A673 (cell line): ENCODE measurements at regions not wholly inside any gene's neighbourhood (a gene's known extent, or its start where the extent isn't known, plus 50 kb on each side); places are given as distances from the start of the nearest gene placed in this dataset.

Experiments
- BruUV-seq: library from RNA; stranded (reverse); fragments of 400-500 nt; replicated peaks from 2 replicates; lab custom pipeline; 2021; lab: Mats Ljungman, UMichigan
- CTCF ChIA-PET: fragments of 300-600 bp; sonication (Branson Sonifier 250); formaldehyde crosslinking; loops from one replicate; lab custom pipeline; 2022; ENCODE audit warnings: antibody characterized with exemption; lab: Charles Lee
- POLR2A ChIA-PET: fragments of 300-600 bp; sonication (Branson Sonifier 250); formaldehyde crosslinking; loops from one replicate; lab custom pipeline; 2022; ENCODE audit warnings: antibody characterized with exemption; ENCODE audit not compliant: low non-redundant PET; lab: Charles Lee
- DNase-seq: peaks from one replicate; pipeline ENCODE4 v3.0.0-alpha.2; 2015; ENCODE audit warnings: low spot score
- H3K27ac ChIP-seq: fragments of 200-600 bp; sonication (generic); 2 replicates; pipeline ENCODE4 v1.5.1; 2016; ENCODE audit warnings: mixed run types, low read depth, mild to moderate bottlenecking, mixed read lengths, antibody characterized with exemption, low read length; ENCODE audit not compliant: poor library complexity, severe bottlenecking
- H3K27me3 ChIP-seq: fragments of 200-600 bp; sonication (generic); replicated peaks from 2 replicates; pipeline ENCODE4 v1.6.1; 2017; ENCODE audit warnings: mixed run types, low read depth, mild to moderate bottlenecking, mixed read lengths, antibody characterized with exemption, low read length; ENCODE audit not compliant: insufficient read depth, poor library complexity
- H3K36me3 ChIP-seq: fragments of 200-600 bp; sonication (generic); 2 replicates; pipeline ENCODE4 v1.6.1; 2016; ENCODE audit warnings: mixed run types, mild to moderate bottlenecking, mixed read lengths, antibody characterized with exemption, low read length; ENCODE audit not compliant: insufficient read depth, poor library complexity, severe bottlenecking
- H3K4me1 ChIP-seq: fragments of 200-600 bp; sonication (generic); 2 replicates; pipeline ENCODE4 v1.6.1; 2017; ENCODE audit warnings: mixed run types, mild to moderate bottlenecking, mixed read lengths, antibody characterized with exemption, low read length; ENCODE audit not compliant: insufficient read depth, poor library complexity, severe bottlenecking
- H3K4me3 ChIP-seq: fragments of 200-600 bp; sonication (generic); 2 replicates; pipeline ENCODE4 v1.5.1; 2016; ENCODE audit warnings: low read depth, mixed run types, mild to moderate bottlenecking, mixed read lengths, low read length; ENCODE audit not compliant: poor library complexity, severe bottlenecking
- H3K9me3 ChIP-seq: fragments of 200-600 bp; sonication (generic); 2 replicates; pipeline ENCODE4 v1.6.1; 2016; ENCODE audit warnings: mixed run types, low read depth, mild to moderate bottlenecking, mixed read lengths, antibody characterized with exemption, low read length; ENCODE audit not compliant: poor library complexity, severe bottlenecking
- EZH2 ChIP-seq: fragments of 200-600 bp; sonication (generic); IDR thresholded peaks from 2 replicates; pipeline ENCODE4 v1.6.1; 2017; ENCODE audit warnings: borderline replicate concordance, low read depth, mild to moderate bottlenecking, mixed read lengths, antibody characterized with exemption, low read length; ENCODE audit not compliant: poor library complexity, severe bottlenecking
- intact Hi-C: fragments of 100-400 bp; cut with micrococcal nuclease; formaldehyde crosslinking; loops from one replicate; pipeline ENCODE4 v1.10.0; 2022; ENCODE audit not compliant: unreplicated experiment
- TF ChIP-seq, protein P1 (sequence below): fragments of 300-800, 200-600 bp; sonication (generic); conservative IDR thresholded peaks from 2 replicates; pipeline ENCODE4 v1.5.1; 2017; ENCODE audit warnings: low read depth, mild to moderate bottlenecking, antibody characterized with exemption, low read length, moderate library complexity, mixed read lengths

DNA sequence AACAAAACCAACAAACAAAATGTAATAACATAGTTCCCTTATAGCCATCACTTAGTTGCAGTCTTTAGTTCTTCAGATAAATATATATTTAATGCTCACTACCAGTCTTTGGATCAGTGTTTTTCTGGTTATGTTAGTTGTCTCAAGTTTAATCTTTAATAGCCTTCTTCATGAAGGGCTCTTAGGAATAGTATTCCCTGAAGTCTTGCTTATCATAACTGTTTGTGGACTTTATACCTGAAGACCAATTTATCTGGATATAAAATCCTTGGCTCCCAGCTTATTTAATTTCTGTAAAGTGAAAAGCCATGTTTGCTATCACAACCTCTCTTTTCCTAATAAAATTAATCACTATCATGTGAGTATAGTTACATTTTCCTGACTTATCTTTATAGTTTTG, 379.7 kb downstream of the ARL6IP6 start:
- no peaks in the 10 kb centered on the region for H3K4me1 ChIP-seq

DNA sequence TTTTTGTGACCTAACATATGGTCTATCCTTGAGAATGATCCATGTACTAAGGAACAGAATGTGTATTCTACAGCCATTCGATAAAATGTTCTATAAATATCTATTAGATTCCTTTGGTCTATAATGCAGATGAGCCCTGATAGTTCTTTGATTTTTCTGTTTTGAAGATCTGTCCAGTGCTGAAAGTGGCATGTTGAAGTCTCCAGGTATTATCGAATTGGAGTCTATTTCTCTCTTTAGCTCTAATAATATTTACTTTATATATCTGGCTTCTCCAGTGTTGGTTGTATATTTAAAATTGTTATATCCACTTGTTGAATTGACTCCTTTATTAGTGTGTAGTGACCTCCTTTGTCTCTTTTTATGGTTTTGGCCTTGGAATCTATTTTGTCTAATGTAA, 377.9 kb downstream of the ARL6IP6 start:
- ChIA-PET CTCF (no interaction called here), POLR2A (no interaction called here)
- peaks cover 6% of the 10 kb centered on the region for H3K9me3 ChIP-seq
- DNase-seq: no peak
- TF ChIP-seq, protein P1, sequence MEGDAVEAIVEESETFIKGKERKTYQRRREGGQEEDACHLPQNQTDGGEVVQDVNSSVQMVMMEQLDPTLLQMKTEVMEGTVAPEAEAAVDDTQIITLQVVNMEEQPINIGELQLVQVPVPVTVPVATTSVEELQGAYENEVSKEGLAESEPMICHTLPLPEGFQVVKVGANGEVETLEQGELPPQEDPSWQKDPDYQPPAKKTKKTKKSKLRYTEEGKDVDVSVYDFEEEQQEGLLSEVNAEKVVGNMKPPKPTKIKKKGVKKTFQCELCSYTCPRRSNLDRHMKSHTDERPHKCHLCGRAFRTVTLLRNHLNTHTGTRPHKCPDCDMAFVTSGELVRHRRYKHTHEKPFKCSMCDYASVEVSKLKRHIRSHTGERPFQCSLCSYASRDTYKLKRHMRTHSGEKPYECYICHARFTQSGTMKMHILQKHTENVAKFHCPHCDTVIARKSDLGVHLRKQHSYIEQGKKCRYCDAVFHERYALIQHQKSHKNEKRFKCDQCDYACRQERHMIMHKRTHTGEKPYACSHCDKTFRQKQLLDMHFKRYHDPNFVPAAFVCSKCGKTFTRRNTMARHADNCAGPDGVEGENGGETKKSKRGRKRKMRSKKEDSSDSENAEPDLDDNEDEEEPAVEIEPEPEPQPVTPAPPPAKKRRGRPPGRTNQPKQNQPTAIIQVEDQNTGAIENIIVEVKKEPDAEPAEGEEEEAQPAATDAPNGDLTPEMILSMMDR: no peak
- TF ChIP-seq EZH2: no peak
- no peak overlapping the region for H3K4me3 ChIP-seq
- no peaks in the 10 kb centered on the region for H3K27me3 ChIP-seq
- intact Hi-C loops: no loop called here
- no TSS peak for BruUV-seq
- no peaks in the 10 kb centered on the region for H3K36me3 ChIP-seq
- H3K27ac ChIP-seq: no peak overlapping the region
- no peaks in the 10 kb centered on the region for H3K4me1 ChIP-seq

More for the DNA sequence above, 379.7 kb downstream of the ARL6IP6 start:
- no peaks in the 10 kb centered on the region for H3K27me3 ChIP-seq
- CTCF ChIA-PET: no interaction called here
- no peak for DNase-seq
- intact Hi-C loops: no loop called here
- no peak overlapping the region for H3K27ac ChIP-seq
- H3K4me3 ChIP-seq: no peak overlapping the region
- TF ChIP-seq EZH2: no peak
- TF ChIP-seq, protein P1: no peak
- BruUV-seq: no TSS peak
- POLR2A ChIA-PET: no interaction called here
- no peaks in the 10 kb centered on the region for H3K36me3 ChIP-seq
- H3K9me3 ChIP-seq: no peaks in the 10 kb centered on the region

DNA sequence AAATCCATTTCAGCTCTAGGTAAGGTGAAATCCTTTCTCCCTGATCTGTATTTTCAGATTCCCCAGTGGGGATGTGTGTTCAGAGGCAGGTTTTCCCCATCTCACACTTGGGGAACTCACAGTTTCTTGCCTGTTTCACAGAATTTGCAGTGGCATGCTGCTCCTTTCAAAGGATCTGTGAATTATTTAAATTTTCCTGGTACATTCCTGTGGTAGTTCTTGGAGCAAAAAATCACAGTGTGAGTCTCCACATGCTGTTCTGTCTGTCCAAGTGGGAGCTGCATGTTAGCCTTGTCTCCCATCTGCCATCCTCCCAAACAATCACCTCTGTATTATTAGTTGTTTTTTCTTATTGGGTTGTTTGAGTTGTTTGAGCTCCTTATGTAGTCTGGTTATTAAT, 372.9 kb downstream of the ARL6IP6 start:
- intact Hi-C loops: no loop called here
- CTCF ChIA-PET: no interaction called here
- Histone ChIP-seq H3K9me3 (peaks cover 6% of the 10 kb centered on the region), H3K27ac (no peak overlapping the region), H3K4me3 (no peak overlapping the region), H3K27me3 (no peaks in the 10 kb centered on the region), H3K36me3 (no peaks in the 10 kb centered on the region), H3K4me1 (no peaks in the 10 kb centered on the region)
- no peak for DNase-seq
- POLR2A ChIA-PET: no interaction called here
- no TSS peak for BruUV-seq
- TF ChIP-seq, protein P1: no peak
- no peak for TF ChIP-seq EZH2
